GM12878 (cell line): ENCODE measurements at regions not wholly inside any gene's neighbourhood (a gene's known extent, or its start where the extent isn't known, plus 50 kb on each side); places are given as distances from the start of the nearest gene placed in this dataset.
A peak's percentile ranks its signal among the peaks of the same experiment; 100 is the strongest.

Source experiments
- ATAC-seq: fragments of 200-7000 bp; cut with Tn5 transposase; 3 replicates; pipeline ENCODE4 v1.9.1; 2020; ENCODE audit warnings: mild to moderate bottlenecking, moderate library complexity
- BruUV-seq: library from RNA; stranded (reverse); fragments of 400-500 nt; replicated peaks from 2 replicates; lab custom pipeline; 2021; lab: Mats Ljungman, UMichigan
- CTCF ChIA-PET: fragments of 300-600 bp; sonication (Branson Sonifier 250); formaldehyde crosslinking; extraction: SDS; loops from one replicate; lab custom pipeline; 2021; ENCODE audit warnings: inconsistent platforms; lab: Yijun Ruan, JAX
- POLR2A ChIA-PET: fragments of 350-600 bp; formaldehyde crosslinking; extraction: SDS; loops from one replicate; lab custom pipeline; 2021; ENCODE audit warnings: inconsistent platforms; lab: Charles Lee
- RAD21 ChIA-PET: fragments of 300-600 bp; sonication (Branson Sonifier 250); formaldehyde crosslinking; loops from one replicate; lab custom pipeline; 2023; ENCODE audit warnings: antibody characterized with exemption; ENCODE audit not compliant: unreplicated experiment; lab: Charles Lee
- SMC1A ChIA-PET: fragments of 300-600 bp; sonication (Branson Sonifier 250); formaldehyde crosslinking; loops from one replicate; lab custom pipeline; 2023; ENCODE audit not compliant: unreplicated experiment, uncharacterized antibody; lab: Charles Lee
- DNase-seq: peaks from one replicate; pipeline ENCODE4 v3.0.0-alpha.2; 2011; ENCODE audit warnings: low read depth, low spot score
- FAIRE-seq: peaks from 3 replicates; lab custom pipeline; 2011; peaks lifted over from hg19 to GRCh38; lab: Jason Lieb, UNC
- H2AFZ ChIP-seq: 2 replicates; pipeline ENCODE4 v1.6.0; 2011; ENCODE audit warnings: low read depth, low read length, control low read depth; ENCODE audit not compliant: control insufficient read depth
- H3K27ac ChIP-seq: 2 replicates; pipeline ENCODE4 v1.5.1; 2011; ENCODE audit warnings: control low read depth; ENCODE audit not compliant: control insufficient read depth, insufficient read depth
- H3K27me3 ChIP-seq, 2 experiments: replicated peaks in 1 of 2; 2 replicates each; pipeline versions ENCODE4 v1.6.0 to v1.6.1; 2011; ENCODE audit warnings: low read length in 1 of 2; ENCODE audit not compliant: control insufficient read depth in 2 of 2, insufficient read depth in 2 of 2
- H3K36me3 ChIP-seq, 2 experiments: 2 replicates each; pipeline ENCODE4 v1.5.1; 2011; ENCODE audit warnings: low read length in 1 of 2; ENCODE audit not compliant: control insufficient read depth in 2 of 2, insufficient read depth in 2 of 2
- H3K4me1 ChIP-seq: 2 replicates; pipeline ENCODE4 v1.6.1; 2011; ENCODE audit warnings: mild to moderate bottlenecking, low read length, moderate library complexity, mixed read lengths; ENCODE audit not compliant: control insufficient read depth, insufficient read depth
- H3K4me2 ChIP-seq: 2 replicates; pipeline ENCODE4 v1.6.0; 2011; ENCODE audit warnings: control low read depth; ENCODE audit not compliant: control insufficient read depth, insufficient read depth
- H3K4me3 ChIP-seq: fragments of 200-600 bp; sonication (generic); 2 replicates; pipeline ENCODE4 v1.5.1; 2016
- H3K79me2 ChIP-seq: 2 replicates; pipeline ENCODE4 v1.6.0; 2011; ENCODE audit warnings: low read length; ENCODE audit not compliant: control insufficient read depth, insufficient read depth
- H3K9ac ChIP-seq: 2 replicates; pipeline ENCODE4 v1.8.0; 2011; ENCODE audit warnings: low read length, control low read depth, mixed read lengths; ENCODE audit not compliant: control insufficient read depth, insufficient read depth
- H3K9me3 ChIP-seq: replicated peaks from 3 replicates; pipeline ENCODE4 v1.5.1; 2011; ENCODE audit warnings: mild to moderate bottlenecking, low read length; ENCODE audit not compliant: control insufficient read depth, insufficient read depth
- H4K20me1 ChIP-seq: 2 replicates; pipeline ENCODE4 v1.6.0; 2011; ENCODE audit not compliant: control insufficient read depth, insufficient read depth
- CBX5 ChIP-seq: sonication (generic); IDR thresholded peaks from 2 replicates; pipeline ENCODE4 v1.6.1; 2016; ENCODE audit warnings: low read depth, moderate library complexity, mild to moderate bottlenecking, inconsistent platforms
- CREM ChIP-seq: IDR thresholded peaks from 2 replicates; pipeline ENCODE4 v1.6.1; 2014; ENCODE audit warnings: antibody characterized with exemption, low read depth
- IKZF1 ChIP-seq: fragments of 450-650 bp; conservative IDR thresholded peaks from 2 replicates; pipeline ENCODE4 v1.6.1; 2017; ENCODE audit warnings: antibody characterized with exemption, mild to moderate bottlenecking
- KAT2A ChIP-seq: conservative IDR thresholded peaks from 2 replicates; pipeline ENCODE4 v1.6.1; 2011; ENCODE audit warnings: low read depth, low read length; ENCODE audit not compliant: control insufficient read depth
- MTA3 ChIP-seq: IDR thresholded peaks from 2 replicates; pipeline ENCODE4 v1.6.1; 2012; ENCODE audit warnings: low read length, inconsistent platforms, borderline replicate concordance
- MXI1 ChIP-seq: fragments of 150-350 bp; IDR thresholded peaks from 2 replicates; pipeline ENCODE4 v1.6.1; 2011; ENCODE audit warnings: low read depth, mild to moderate bottlenecking, inconsistent platforms, low read length, improper control_type of control experiment
- NFXL1 ChIP-seq: fragments of 450-650 bp; IDR thresholded peaks from 2 replicates; pipeline ENCODE4 v1.6.1; 2017; ENCODE audit warnings: antibody characterized with exemption, mild to moderate bottlenecking, borderline replicate concordance
- RAD21 ChIP-seq: IDR thresholded peaks from 2 replicates; pipeline ENCODE4 v1.6.1; 2011; ENCODE audit warnings: mild to moderate bottlenecking, low read depth, low read length, moderate library complexity; ENCODE audit not compliant: insufficient read depth
- RBBP5 ChIP-seq: fragments of 200-600 bp; sonication (generic); conservative IDR thresholded peaks from 2 replicates; pipeline ENCODE4 v1.6.1; 2016
- WGBS: methylation state at CpG from one replicate; pipeline ENCODE4 v1.1.6; 2016; ENCODE audit warnings: low lambda C conversion rate; ENCODE audit not compliant: insufficient replicate concordance, insufficient coverage; ENCODE audit errors: missing lambda C conversion rate; 5-methylcytosine and 5-hydroxymethylcytosine counted together
- in situ Hi-C: fragments of 300-500 bp; cut with MboI; formaldehyde crosslinking; loops from 9 replicates; pipeline ENCODE4 v1.14.3; 2018; ENCODE audit warnings: mixed read lengths
- intact Hi-C: fragments of 100-400 bp; cut with micrococcal nuclease; formaldehyde crosslinking; loops from one replicate; pipeline ENCODE4 v1.14.2; 2022; ENCODE audit not compliant: unreplicated experiment
- TF ChIP-seq, protein P1 (sequence below): fragments of 450-650 bp; IDR thresholded peaks from 2 replicates; pipeline ENCODE4 v1.6.1; 2017; ENCODE audit warnings: borderline replicate concordance
- TF ChIP-seq, protein P2 (sequence below): IDR thresholded peaks from 2 replicates; pipeline ENCODE4 v1.6.1; 2012; ENCODE audit warnings: low read depth, low read length, improper control_type of control experiment

DNA sequence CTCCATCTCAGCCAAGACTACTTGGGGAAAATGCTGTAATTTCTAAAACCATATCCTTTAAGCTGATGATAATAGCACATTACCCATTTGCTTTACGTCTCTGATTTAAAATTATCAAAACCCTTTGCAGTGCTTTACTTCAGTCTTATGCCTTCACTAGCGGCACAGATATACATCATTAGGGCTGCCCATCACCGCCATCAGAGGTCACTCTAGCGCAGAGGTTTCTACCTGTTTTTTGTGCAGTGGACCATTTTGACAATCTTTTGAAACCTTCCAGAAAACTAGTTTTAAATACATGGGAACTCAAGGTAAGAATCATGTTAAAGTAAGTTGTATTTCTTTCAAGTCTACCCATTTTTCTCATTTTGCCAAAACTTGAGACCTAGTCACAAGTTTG lies 592.5 kb downstream of the PPARGC1A start:
- H3K27me3 ChIP-seq: no peaks in the 10 kb centered on the region
- H3K27ac ChIP-seq: no peak overlapping the region
- POLR2A ChIA-PET: no interaction called here
- FAIRE-seq (no peak), ATAC-seq (peak; percentile 75), DNase-seq (no peak)
- no peaks in the 10 kb centered on the region for H4K20me1 ChIP-seq
- H3K4me3 ChIP-seq: no peak overlapping the region
- intact Hi-C loops: no loop called here
- no peaks in the 10 kb centered on the region for H3K9me3 ChIP-seq
- TF ChIP-seq RAD21 (peak; percentile 27; the same call in 1 of the 2 replicates), MTA3 (no peak)
- BruUV-seq: no TSS peak
- SMC1A ChIA-PET: interaction anchor here (2.0 kb wide), 1 partner anchor 9 kb away, joined by 5 read pairs; no protein-coding TSS in a partner anchor
- H3K4me1 ChIP-seq: no peaks in the 10 kb centered on the region
- H3K79me2 ChIP-seq: no peaks in the 10 kb centered on the region
- no peak overlapping the region for H3K4me2 ChIP-seq
- CTCF ChIA-PET: interaction anchor here (1.5 kb wide), 1 partner anchor 10 kb away, joined by 3 read pairs; no protein-coding TSS in a partner anchor
- RAD21 ChIA-PET: no interaction called here
- H3K9ac ChIP-seq: no peak overlapping the region
- no peak overlapping the region for H2AFZ ChIP-seq
- in situ Hi-C loops: no loop called here
- 56% methylated on average over 4 of the region's 4 CpGs for WGBS
- no peaks in the 10 kb centered on the region for H3K36me3 ChIP-seq

DNA sequence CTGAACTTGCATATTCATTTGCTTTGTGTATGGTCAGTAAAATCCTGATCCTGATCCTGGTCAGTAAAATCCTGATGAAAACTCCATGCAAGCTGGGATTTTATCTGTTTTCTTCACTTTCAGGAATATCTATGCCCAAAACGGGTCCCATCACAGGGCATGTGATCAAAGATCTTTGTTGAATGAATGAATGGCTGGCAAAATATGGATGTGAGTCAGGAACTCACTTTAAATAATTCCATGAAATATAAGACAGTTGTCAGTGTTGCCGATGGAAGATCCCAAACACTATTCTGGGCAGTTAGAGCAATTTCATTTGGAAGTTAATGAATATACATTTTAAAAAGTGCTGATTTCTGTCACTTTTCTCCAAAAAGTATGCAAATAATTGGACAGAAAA lies 598.4 kb downstream of the GBA3 start:
- no peak for ATAC-seq
- FAIRE-seq: no peak

More for the DNA sequence above, 598.4 kb downstream of the GBA3 start:
- ChIA-PET POLR2A (interaction anchor here (0.9 to 1.9 kb wide), 2 partner anchors 15 to 33 kb away, joined by 3 to 7 read pairs; no protein-coding TSS in a partner anchor), CTCF (interaction anchor here (1.4 to 1.7 kb wide), 3 partner anchors 15 to 156 kb away, joined by 3 to 5 read pairs (median 5); no protein-coding TSS in a partner anchor), SMC1A (interaction anchor here (0.7 to 4.1 kb wide), 4 partner anchors 14 to 159 kb away, joined by 3 to 27 read pairs (median 4); no protein-coding TSS in a partner anchor), RAD21 (no interaction called here)
- TF ChIP-seq, protein P1, sequence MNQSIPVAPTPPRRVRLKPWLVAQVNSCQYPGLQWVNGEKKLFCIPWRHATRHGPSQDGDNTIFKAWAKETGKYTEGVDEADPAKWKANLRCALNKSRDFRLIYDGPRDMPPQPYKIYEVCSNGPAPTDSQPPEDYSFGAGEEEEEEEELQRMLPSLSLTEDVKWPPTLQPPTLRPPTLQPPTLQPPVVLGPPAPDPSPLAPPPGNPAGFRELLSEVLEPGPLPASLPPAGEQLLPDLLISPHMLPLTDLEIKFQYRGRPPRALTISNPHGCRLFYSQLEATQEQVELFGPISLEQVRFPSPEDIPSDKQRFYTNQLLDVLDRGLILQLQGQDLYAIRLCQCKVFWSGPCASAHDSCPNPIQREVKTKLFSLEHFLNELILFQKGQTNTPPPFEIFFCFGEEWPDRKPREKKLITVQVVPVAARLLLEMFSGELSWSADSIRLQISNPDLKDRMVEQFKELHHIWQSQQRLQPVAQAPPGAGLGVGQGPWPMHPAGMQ: no peak
- TF ChIP-seq, protein P2, sequence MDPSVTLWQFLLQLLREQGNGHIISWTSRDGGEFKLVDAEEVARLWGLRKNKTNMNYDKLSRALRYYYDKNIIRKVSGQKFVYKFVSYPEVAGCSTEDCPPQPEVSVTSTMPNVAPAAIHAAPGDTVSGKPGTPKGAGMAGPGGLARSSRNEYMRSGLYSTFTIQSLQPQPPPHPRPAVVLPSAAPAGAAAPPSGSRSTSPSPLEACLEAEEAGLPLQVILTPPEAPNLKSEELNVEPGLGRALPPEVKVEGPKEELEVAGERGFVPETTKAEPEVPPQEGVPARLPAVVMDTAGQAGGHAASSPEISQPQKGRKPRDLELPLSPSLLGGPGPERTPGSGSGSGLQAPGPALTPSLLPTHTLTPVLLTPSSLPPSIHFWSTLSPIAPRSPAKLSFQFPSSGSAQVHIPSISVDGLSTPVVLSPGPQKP: no peak
- no peak for TF ChIP-seq MXI1
- TF ChIP-seq KAT2A: no peak
- no peak for TF ChIP-seq NFXL1
- TF ChIP-seq CREM: no peak
- no peak for TF ChIP-seq IKZF1
- no peak for TF ChIP-seq RBBP5
- no peak for TF ChIP-seq CBX5
- no peaks in the 10 kb centered on the region for H3K79me2 ChIP-seq
- BruUV-seq: no TSS peak
- no peaks in the 10 kb centered on the region for H3K9me3 ChIP-seq
- DNase-seq: no peak
- no peaks in the 10 kb centered on the region for H3K27me3 ChIP-seq
- no peak overlapping the region for H3K4me2 ChIP-seq
- H3K27ac ChIP-seq: no peak overlapping the region
- H3K4me1 ChIP-seq: no peaks in the 10 kb centered on the region
- H4K20me1 ChIP-seq: no peaks in the 10 kb centered on the region
- in situ Hi-C loops (no loop called here), intact Hi-C loops (no loop called here)
- H2AFZ ChIP-seq: no peak overlapping the region
- H3K36me3 ChIP-seq: no peaks in the 10 kb centered on the region
- no peak overlapping the region for H3K9ac ChIP-seq
- 67% methylated on average over 2 of the region's 2 CpGs for WGBS
- no peak overlapping the region for H3K4me3 ChIP-seq
